Tibial nerve (tissue), 4 donors: ENCODE measurements at regions not wholly inside any gene's neighbourhood (a gene's known extent, or its start where the extent isn't known, plus 50 kb on each side); places are given as distances from the start of the nearest gene placed in this dataset.

Experiments used
- DNase-seq, 2 donors: peaks; one replicate each; pipeline ENCODE4 v3.0.0-alpha.2; 2019; ENCODE audit warnings: low spot score in 2 of 2
- H3K27ac ChIP-seq, 4 donors: fragments of 200-600 bp; sonication (generic) in 3 of 4; one replicate each; pipeline ENCODE4 v1.5.1; 2017 to 2019; ENCODE audit warnings: mild to moderate bottlenecking in 1 of 4
- H3K27me3 ChIP-seq, 2 donors: fragments of 200-600 bp; sonication (generic) in 1 of 2; one replicate each; pipeline versions ENCODE4 v1.5.1 to v1.6.0; 2017 to 2019
- H3K36me3 ChIP-seq, 3 donors: fragments of 200-600 bp; sonication (generic); one replicate each; pipeline ENCODE4 v1.5.1; 2018 to 2019
- H3K4me1 ChIP-seq, 4 donors: fragments of 200-600 bp; sonication (generic) in 3 of 4; one replicate each; pipeline ENCODE4 v1.5.1; 2017 to 2019
- H3K4me3 ChIP-seq, 4 donors: fragments of 200-600 bp; sonication (generic) in 3 of 4; one replicate each; pipeline ENCODE4 v1.5.1; 2017 to 2019; ENCODE audit warnings: mild to moderate bottlenecking in 1 of 4, moderate library complexity in 1 of 4
- H3K9me3 ChIP-seq, 4 donors: fragments of 200-600 bp; sonication (generic) in 3 of 4; one replicate each; pipeline ENCODE4 v1.5.1; 2017 to 2019
- EP300 ChIP-seq, 2 donors: sonication (generic); formaldehyde crosslinking; IDR thresholded peaks; one replicate each; pipeline ENCODE4 v1.6.1; 2017; ENCODE audit warnings: antibody characterized with exemption in 2 of 2, mild to moderate bottlenecking in 1 of 2
- POLR2A ChIP-seq, 2 donors: fragments of 450-650 bp; IDR thresholded peaks; one replicate each; pipeline ENCODE4 v1.6.1; 2017; ENCODE audit warnings: antibody characterized with exemption in 2 of 2, mild to moderate bottlenecking in 2 of 2, moderate library complexity in 2 of 2
- WGBS, 2 donors: methylation state at CpG; one replicate each; pipeline ENCODE4 v1.1.5; 2018; 5-methylcytosine and 5-hydroxymethylcytosine counted together
- TF ChIP-seq, protein P1 (sequence below), 5 experiments: fragments of 200-600 bp in 3 of 5; fragments of 450-650 bp in 2 of 5; sonication (generic) in 3 of 5; IDR thresholded peaks; one replicate each; pipeline ENCODE4 v1.5.1; 2016 to 2019; ENCODE audit warnings: antibody characterized with exemption in 5 of 5, mild to moderate bottlenecking in 3 of 5, moderate library complexity in 2 of 5

- no peak overlapping the region for H3K4me3 ChIP-seq
- DNase-seq: no peak
- 66 to 68% methylated on average over 3 of the region's 3 CpGs for WGBS, 2 donors
- H3K36me3 ChIP-seq: no peaks in the 10 kb centered on the region
- no peaks in the 10 kb centered on the region for H3K9me3 ChIP-seq
- H3K27me3 ChIP-seq: no peaks in the 10 kb centered on the region
- H3K4me1 ChIP-seq: no peaks in the 10 kb centered on the region
- H3K27ac ChIP-seq: no peak overlapping the region
- no peak for TF ChIP-seq EP300 (IDR thresholded peaks at IDR 0.05)
- TF ChIP-seq POLR2A (IDR thresholded peaks at IDR 0.05): no peak
Measured at GRCh38 chr7:89887489-89887888, 266.8 kb upstream of the STEAP1 start.

DNA sequence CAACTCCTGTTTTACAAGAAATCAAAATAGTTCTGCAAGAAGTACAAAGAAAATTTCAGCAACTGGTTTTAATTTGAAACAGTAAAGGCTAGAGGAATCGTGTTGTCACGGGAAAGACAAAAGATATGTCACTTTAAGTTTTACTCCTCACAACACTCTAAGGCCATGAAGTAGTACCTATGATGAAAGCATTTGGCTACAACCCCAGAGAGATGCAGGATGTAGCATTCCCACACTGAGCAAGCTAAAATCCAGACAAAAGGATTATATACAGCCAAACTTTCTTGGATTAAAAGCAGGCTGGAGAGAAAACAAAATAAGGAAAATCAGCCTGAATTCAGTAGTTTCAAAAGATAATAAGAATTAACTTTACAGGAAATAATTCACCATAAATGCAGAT lies 245.5 kb upstream of the STEAP1 start:
- 62 to 67% methylated on average over 2 of the region's 2 CpGs for WGBS, 2 donors
- H3K27ac ChIP-seq: no peak overlapping the region

GRCh38 chr7:89914711-89915110 lies 239.6 kb upstream of the STEAP1 start:
- no peak overlapping the region for H3K4me3 ChIP-seq
- WGBS, 2 donors: 31 to 42% methylated on average over 2 of the region's 2 CpGs
- H3K27me3 ChIP-seq: no peaks in the 10 kb centered on the region
- H3K27ac ChIP-seq: no peak overlapping the region
- H3K9me3 ChIP-seq: peaks cover 0 to 3% (median 0%) of the 10 kb centered on the region in 4 donors
- DNase-seq: no peak
- TF ChIP-seq, protein P1, sequence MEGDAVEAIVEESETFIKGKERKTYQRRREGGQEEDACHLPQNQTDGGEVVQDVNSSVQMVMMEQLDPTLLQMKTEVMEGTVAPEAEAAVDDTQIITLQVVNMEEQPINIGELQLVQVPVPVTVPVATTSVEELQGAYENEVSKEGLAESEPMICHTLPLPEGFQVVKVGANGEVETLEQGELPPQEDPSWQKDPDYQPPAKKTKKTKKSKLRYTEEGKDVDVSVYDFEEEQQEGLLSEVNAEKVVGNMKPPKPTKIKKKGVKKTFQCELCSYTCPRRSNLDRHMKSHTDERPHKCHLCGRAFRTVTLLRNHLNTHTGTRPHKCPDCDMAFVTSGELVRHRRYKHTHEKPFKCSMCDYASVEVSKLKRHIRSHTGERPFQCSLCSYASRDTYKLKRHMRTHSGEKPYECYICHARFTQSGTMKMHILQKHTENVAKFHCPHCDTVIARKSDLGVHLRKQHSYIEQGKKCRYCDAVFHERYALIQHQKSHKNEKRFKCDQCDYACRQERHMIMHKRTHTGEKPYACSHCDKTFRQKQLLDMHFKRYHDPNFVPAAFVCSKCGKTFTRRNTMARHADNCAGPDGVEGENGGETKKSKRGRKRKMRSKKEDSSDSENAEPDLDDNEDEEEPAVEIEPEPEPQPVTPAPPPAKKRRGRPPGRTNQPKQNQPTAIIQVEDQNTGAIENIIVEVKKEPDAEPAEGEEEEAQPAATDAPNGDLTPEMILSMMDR (IDR thresholded peaks at IDR 0.05): no peak
- H3K4me1 ChIP-seq: no peaks in the 10 kb centered on the region
- no peaks in the 10 kb centered on the region for H3K36me3 ChIP-seq

More for the DNA sequence above, 245.5 kb upstream of the STEAP1 start:
- H3K9me3 ChIP-seq: peaks cover 0 to 3% (median 0%) of the 10 kb centered on the region in 4 donors
- no peak for DNase-seq
- H3K27me3 ChIP-seq: no peaks in the 10 kb centered on the region
- H3K4me1 ChIP-seq: no peaks in the 10 kb centered on the region
- H3K4me3 ChIP-seq: no peak overlapping the region
- TF ChIP-seq, protein P1 (IDR thresholded peaks at IDR 0.05): no peak
- TF ChIP-seq EP300 (IDR thresholded peaks at IDR 0.05): no peak
- no peak for TF ChIP-seq POLR2A (IDR thresholded peaks at IDR 0.05)
- H3K36me3 ChIP-seq: no peaks in the 10 kb centered on the region

GRCh38 chr7:89926194-89926593 lies 228.1 kb upstream of the STEAP1 start:
- Histone ChIP-seq H3K4me1 (no peaks in the 10 kb centered on the region), H3K36me3 (no peaks in the 10 kb centered on the region), H3K27me3 (no peaks in the 10 kb centered on the region), H3K4me3 (no peak overlapping the region), H3K9me3 (no peaks in the 10 kb centered on the region), H3K27ac (no peak overlapping the region)
- TF ChIP-seq POLR2A (IDR thresholded peaks at IDR 0.05) (no peak), EP300 (IDR thresholded peaks at IDR 0.05) (no peak)
- TF ChIP-seq, protein P1 (IDR thresholded peaks at IDR 0.05): no peak
- WGBS, 2 donors: 60 to 67% methylated on average over 2 of the region's 2 CpGs
- DNase-seq: no peak

DNA sequence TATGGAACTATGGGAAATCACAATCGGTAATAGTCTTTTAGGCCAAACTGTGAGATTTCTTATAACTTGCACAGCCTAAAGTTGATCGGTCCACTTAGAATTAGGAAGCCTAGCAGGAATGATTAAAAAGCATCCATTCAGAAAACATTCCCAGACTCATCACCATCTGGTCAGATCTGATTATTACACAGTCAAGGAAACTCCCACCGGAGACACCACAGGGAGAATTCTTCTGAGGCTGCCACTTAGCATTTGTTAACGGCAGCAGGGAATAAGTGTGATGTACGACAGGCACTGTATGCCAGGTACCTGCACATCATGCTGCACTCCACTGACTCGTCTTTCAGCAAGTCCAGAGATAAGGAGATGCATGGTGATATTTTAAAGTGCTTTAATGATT lies 227.6 kb upstream of the STEAP1 start:
- no peak overlapping the region for H3K27ac ChIP-seq
- H3K9me3 ChIP-seq: no peaks in the 10 kb centered on the region
- TF ChIP-seq, protein P1 (IDR thresholded peaks at IDR 0.05): no peak
- TF ChIP-seq EP300 (IDR thresholded peaks at IDR 0.05) (no peak), POLR2A (IDR thresholded peaks at IDR 0.05) (no peak)
- H3K4me3 ChIP-seq: no peak overlapping the region
- no peaks in the 10 kb centered on the region for H3K27me3 ChIP-seq
- WGBS, 2 donors: 70 to 79% methylated on average over 6 of the region's 6 CpGs
- H3K36me3 ChIP-seq: no peaks in the 10 kb centered on the region
- no peak for DNase-seq
- H3K4me1 ChIP-seq: no peaks in the 10 kb centered on the region

DNA sequence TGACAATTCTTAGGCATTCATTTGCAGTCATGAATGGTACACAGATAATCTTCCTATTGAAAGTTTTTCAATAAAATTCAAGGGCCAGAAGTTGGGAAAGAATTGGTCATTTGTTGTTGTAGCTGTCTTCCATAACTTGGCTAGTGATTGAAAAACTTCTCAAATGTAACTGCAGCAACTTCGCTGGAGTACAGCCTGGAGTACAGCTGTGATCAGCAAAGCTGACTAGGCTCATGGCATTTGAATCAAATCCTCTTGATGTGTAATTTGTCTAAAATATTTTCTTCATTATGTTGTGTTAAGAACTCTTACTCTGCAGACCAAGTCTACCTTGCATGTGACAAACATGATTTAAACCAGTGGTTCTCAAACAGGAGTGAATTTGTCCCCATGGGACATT lies 226.5 kb upstream of the STEAP1 start:
- Histone ChIP-seq H3K9me3 (no peaks in the 10 kb centered on the region), H3K4me3 (no peak overlapping the region), H3K4me1 (no peaks in the 10 kb centered on the region), H3K36me3 (no peaks in the 10 kb centered on the region), H3K27ac (no peak overlapping the region), H3K27me3 (no peaks in the 10 kb centered on the region)
- 13 to 65% methylated on average over 1 of the region's 1 CpG for WGBS, 2 donors
- no peak for DNase-seq
- TF ChIP-seq POLR2A (IDR thresholded peaks at IDR 0.05): no peak
- TF ChIP-seq EP300 (IDR thresholded peaks at IDR 0.05): no peak
- TF ChIP-seq, protein P1 (IDR thresholded peaks at IDR 0.05): no peak
